SW480 (cell line): ENCODE measurements at regions not wholly inside any gene's neighbourhood (a gene's known extent, or its start where the extent isn't known, plus 50 kb on each side); places are given as distances from the start of the nearest gene placed in this dataset.
A peak's percentile ranks its signal among the peaks of the same experiment; 100 is the strongest.

ENCODE experiments used
- DNase-seq: peaks from one replicate; pipeline ENCODE4 v3.0.0-alpha.2; 2016; ENCODE audit warnings: low spot score

GRCh38 chr2:156164091-156164720 is 168.3 kb downstream of the NR4A2 start:
- DNase-seq, result no peak

GRCh38 chr2:156158808-156159207 is 173.7 kb downstream of the NR4A2 start:
- DNase-seq, result no peak

GRCh38 chr2:156157670-156158069 is 174.9 kb downstream of the NR4A2 start:
- DNase-seq, result no peak

- DNase-seq, result no peak
These were observed 175.9 kb downstream of the NR4A2 start for GRCh38 chr2:156156580-156156979.

GRCh38 chr2:156155319-156155718 is 177.2 kb downstream of the NR4A2 start:
- DNase-seq, result no peak

- DNase-seq, result no peak
These were observed 181.2 kb downstream of the NR4A2 start for GRCh38 chr2:156151351-156151750.

GRCh38 chr2:156147594-156148330 is 184.8 kb downstream of the NR4A2 start:
- no peak for DNase-seq

- DNase-seq, result no peak
These were observed 186.5 kb downstream of the NR4A2 start for GRCh38 chr2:156145976-156146375.

GRCh38 chr2:156145469-156145868 is 187.1 kb downstream of the NR4A2 start:
- no peak for DNase-seq

GRCh38 chr2:156136566-156136965 is 196.0 kb downstream of the NR4A2 start:
- DNase-seq, result no peak

GRCh38 chr2:156134887-156135286 is 197.6 kb downstream of the NR4A2 start:
- DNase-seq, result no peak

GRCh38 chr2:156132941-156133340 is 199.6 kb downstream of the NR4A2 start:
- DNase-seq, result no peak

GRCh38 chr2:156132130-156132529 is 200.4 kb downstream of the NR4A2 start:
- no peak for DNase-seq

GRCh38 chr2:156129227-156129626 is 203.3 kb downstream of the NR4A2 start:
- DNase-seq, result no peak

GRCh38 chr2:156125018-156125417 is 207.5 kb downstream of the NR4A2 start:
- DNase-seq, result no peak

- DNase-seq, result no peak
These were observed 208.1 kb downstream of the NR4A2 start for GRCh38 chr2:156124458-156124857.

GRCh38 chr2:156118753-156119416 is 213.6 kb downstream of the NR4A2 start:
- DNase-seq, result no peak

- DNase-seq, result no peak
These were observed 216.4 kb downstream of the NR4A2 start for GRCh38 chr2:156116113-156116512.

- peak; percentile 2 for DNase-seq
These were observed 217.2 kb downstream of the NR4A2 start for GRCh38 chr2:156115338-156115737.

GRCh38 chr2:156112323-156112722 is 220.2 kb downstream of the NR4A2 start:
- DNase-seq, result no peak

- DNase-seq, result no peak
These were observed 221.6 kb downstream of the NR4A2 start for GRCh38 chr2:156110890-156111289.

- no peak for DNase-seq
These were observed 233.1 kb downstream of the NR4A2 start for GRCh38 chr2:156099382-156099781.

GRCh38 chr2:156098506-156098905 is 234.0 kb downstream of the NR4A2 start:
- no peak for DNase-seq
